OCI-LY1 (cell line): ENCODE measurements at regions not wholly inside any gene's neighbourhood (a gene's known extent, or its start where the extent isn't known, plus 50 kb on each side); places are given as distances from the start of the nearest gene placed in this dataset.

ENCODE experiments used
- H2AFZ ChIP-seq: fragments of 200-600 bp; sonication (generic), shearing (Covaris generic); 2 replicates; pipeline ENCODE4 v1.6.0; 2014; ENCODE audit warnings: antibody characterized with exemption, mild to moderate bottlenecking, low read length
- H3F3A ChIP-seq: fragments of 200-600 bp; sonication (generic), shearing (Covaris generic); 2 replicates; pipeline ENCODE4 v1.6.0; 2014; ENCODE audit warnings: mild to moderate bottlenecking, antibody characterized with exemption, low read length, moderate library complexity; ENCODE audit not compliant: insufficient read depth
- H3K27ac ChIP-seq: fragments of 200-600 bp; sonication (generic); 2 replicates; pipeline ENCODE4 v1.5.1; 2014; ENCODE audit warnings: low read length, mixed run types, mild to moderate bottlenecking, low read depth; ENCODE audit not compliant: poor library complexity, severe bottlenecking
- H3K27me3 ChIP-seq: fragments of 200-600 bp; sonication (generic); 2 replicates; pipeline ENCODE4 v1.6.0; 2014; ENCODE audit warnings: antibody characterized with exemption, mild to moderate bottlenecking, low read length, moderate library complexity; ENCODE audit not compliant: insufficient read depth
- H3K36me3 ChIP-seq: fragments of 200-600 bp; sonication (generic); 2 replicates; pipeline ENCODE4 v1.6.1; 2014; ENCODE audit warnings: mild to moderate bottlenecking, antibody characterized with exemption, low read length, moderate library complexity, mixed read lengths; ENCODE audit not compliant: insufficient read depth
- H3K4me1 ChIP-seq: fragments of 200-600 bp; sonication (generic); 2 replicates; pipeline ENCODE4 v1.5.1; 2014; ENCODE audit warnings: mild to moderate bottlenecking, low read length, moderate library complexity; ENCODE audit not compliant: insufficient read depth, severe bottlenecking
- H3K4me2 ChIP-seq: fragments of 200-600 bp; sonication (generic), shearing (Covaris generic); 2 replicates; pipeline ENCODE4 v1.6.1; 2014; ENCODE audit warnings: low read length
- H3K4me3 ChIP-seq: fragments of 200-600 bp; sonication (generic); 2 replicates; pipeline ENCODE4 v1.5.1; 2014; ENCODE audit warnings: low read length, low read depth, mild to moderate bottlenecking, mixed read lengths; ENCODE audit not compliant: poor library complexity, severe bottlenecking
- H3K79me2 ChIP-seq: fragments of 200-600 bp; shearing (Covaris generic); 2 replicates; pipeline ENCODE4 v1.6.1; 2016; ENCODE audit warnings: mixed run types, low read length, mixed read lengths; ENCODE audit not compliant: insufficient read depth
- H3K9ac ChIP-seq: fragments of 200-600 bp; sonication (generic), shearing (Covaris generic); 2 replicates; pipeline ENCODE4 v1.6.1; 2014; ENCODE audit warnings: mild to moderate bottlenecking, low read length, mixed read lengths
- H3K9me2 ChIP-seq: fragments of 200-600 bp; sonication (generic), shearing (Covaris generic); 2 replicates; pipeline ENCODE4 v1.6.1; 2014; ENCODE audit warnings: low read depth, mild to moderate bottlenecking, low read length, mixed read lengths
- H3K9me3 ChIP-seq: fragments of 200-600 bp; shearing (Covaris generic); 2 replicates; pipeline ENCODE4 v1.6.1; 2014; ENCODE audit warnings: low read length, mixed read lengths
- H4K20me1 ChIP-seq: fragments of 200-600 bp; sonication (generic), shearing (Covaris generic); 2 replicates; pipeline ENCODE4 v1.6.0; 2016; ENCODE audit warnings: mild to moderate bottlenecking, low read length; ENCODE audit not compliant: insufficient read depth
- CTCF ChIP-seq: fragments of 200-600 bp; sonication (generic), shearing (Covaris generic); IDR thresholded peaks from 2 replicates; pipeline ENCODE4 v1.5.1; 2017; ENCODE audit warnings: mild to moderate bottlenecking, antibody characterized with exemption, low read length, moderate library complexity, mixed read lengths
- EZH2 ChIP-seq: fragments of 200-600 bp; sonication (generic), shearing (Covaris generic); IDR thresholded peaks from 2 replicates; pipeline ENCODE4 v1.8.0; 2017; ENCODE audit warnings: borderline replicate concordance, mixed run types, mild to moderate bottlenecking, antibody characterized with exemption, low read length, moderate library complexity, mixed read lengths

DNA sequence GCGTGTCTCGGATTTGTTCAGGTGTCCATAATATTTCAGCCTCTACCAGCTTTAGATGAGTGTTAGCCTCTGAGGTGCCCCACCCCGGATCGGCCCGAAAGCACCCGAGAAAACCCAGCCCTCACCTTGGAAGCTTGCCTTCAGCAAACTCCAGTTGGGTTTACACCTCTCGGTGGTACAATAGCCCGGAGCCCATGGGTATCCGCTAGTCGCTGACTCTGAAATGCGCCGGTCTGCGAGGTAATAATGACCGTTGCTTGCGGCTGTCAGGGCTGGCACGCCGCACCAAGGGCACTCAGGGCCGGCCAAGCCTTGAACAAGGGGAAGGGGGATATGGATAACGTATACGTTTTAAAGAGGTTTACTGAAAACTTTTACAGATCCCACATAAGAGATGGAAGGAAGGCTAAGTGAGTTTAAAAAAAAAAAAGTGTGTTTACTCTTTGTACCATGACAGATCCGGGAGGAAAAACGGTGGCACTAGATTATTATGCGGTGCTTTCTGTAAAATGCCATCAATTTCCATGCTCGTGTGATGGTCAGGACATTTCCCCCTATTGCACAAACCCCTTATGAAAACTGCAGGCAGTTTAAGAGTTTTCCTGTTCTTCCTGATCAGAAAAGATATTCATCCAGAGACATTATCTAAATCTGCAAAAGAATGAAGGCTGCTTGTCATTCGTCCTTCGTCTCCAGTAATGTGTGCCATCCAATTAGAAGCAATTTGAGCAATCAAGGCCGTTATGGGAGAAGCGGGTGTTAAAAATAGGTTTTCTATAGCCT is 124.2 kb downstream of the TMEM161B start:
- Histone ChIP-seq H3K9ac (no peak overlapping the region), H3K27ac (no peak overlapping the region), H3K27me3 (no peaks in the 10 kb centered on the region), H2AFZ (no peak overlapping the region), H3K4me3 (no peak overlapping the region), H3F3A (no peaks in the 10 kb centered on the region), H3K79me2 (no peaks in the 10 kb centered on the region), H3K4me1 (peaks cover 22% of the 10 kb centered on the region), H3K4me2 (no peak overlapping the region), H3K9me3 (no peaks in the 10 kb centered on the region), H3K36me3 (no peaks in the 10 kb centered on the region), H4K20me1 (no peaks in the 10 kb centered on the region), H3K9me2 (no peaks in the 10 kb centered on the region)
- TF ChIP-seq EZH2 (no peak), CTCF (no peak)

- H3K9me3 ChIP-seq: no peaks in the 10 kb centered on the region
- H3K36me3 ChIP-seq: no peaks in the 10 kb centered on the region
- no peaks in the 10 kb centered on the region for H3F3A ChIP-seq
- no peak overlapping the region for H3K4me3 ChIP-seq
- H3K79me2 ChIP-seq: no peaks in the 10 kb centered on the region
- no peaks in the 10 kb centered on the region for H3K27me3 ChIP-seq
- no peak overlapping the region for H2AFZ ChIP-seq
- no peak overlapping the region for H3K27ac ChIP-seq
- H3K4me1 ChIP-seq: peaks cover 22% of the 10 kb centered on the region
- no peak overlapping the region for H3K4me2 ChIP-seq
- no peak overlapping the region for H3K9ac ChIP-seq
- no peak for TF ChIP-seq CTCF
- TF ChIP-seq EZH2: no peak
- H4K20me1 ChIP-seq: no peaks in the 10 kb centered on the region
- H3K9me2 ChIP-seq: no peaks in the 10 kb centered on the region
Observed at GRCh38 chr5:88143693-88144218, 124.9 kb downstream of the TMEM161B start.

GRCh38 chr5:88142886-88143692 is 125.6 kb downstream of the TMEM161B start:
- Histone ChIP-seq H3K9ac (no peak overlapping the region), H3K4me1 (peaks cover 22% of the 10 kb centered on the region), H3K36me3 (no peaks in the 10 kb centered on the region), H3K27me3 (no peaks in the 10 kb centered on the region), H3F3A (no peaks in the 10 kb centered on the region), H3K9me3 (no peaks in the 10 kb centered on the region), H3K4me2 (peak overlapping the region; percentile 71), H3K9me2 (no peaks in the 10 kb centered on the region), H3K27ac (no peak overlapping the region), H2AFZ (no peak overlapping the region), H3K4me3 (no peak overlapping the region), H3K79me2 (no peaks in the 10 kb centered on the region), H4K20me1 (no peaks in the 10 kb centered on the region)
- TF ChIP-seq EZH2: no peak
- TF ChIP-seq CTCF: no peak
